Loucy (cell line): ENCODE measurements at regions not wholly inside any gene's neighbourhood (a gene's known extent, or its start where the extent isn't known, plus 50 kb on each side); places are given as distances from the start of the nearest gene placed in this dataset.

Experiments used
- H2AFZ ChIP-seq: fragments of 200-600 bp; sonication (generic); 2 replicates; pipeline ENCODE4 v1.6.0; 2016; ENCODE audit warnings: antibody characterized with exemption, mild to moderate bottlenecking, low read length, moderate library complexity
- H3F3A ChIP-seq: fragments of 200-600 bp; 2 replicates; pipeline ENCODE4 v1.6.0; 2016; ENCODE audit warnings: antibody characterized with exemption, low read depth, mild to moderate bottlenecking
- H3K27me3 ChIP-seq: fragments of 200-600 bp; sonication (generic); 2 replicates; pipeline ENCODE4 v1.6.1; 2014; ENCODE audit warnings: low read length, mild to moderate bottlenecking; ENCODE audit not compliant: insufficient read depth, poor library complexity, severe bottlenecking
- H3K36me3 ChIP-seq: fragments of 200-600 bp; sonication (generic); 2 replicates; pipeline ENCODE4 v1.6.1; 2016; ENCODE audit warnings: low read length; ENCODE audit not compliant: insufficient read depth
- H3K4me1 ChIP-seq: fragments of 200-600 bp; sonication (generic); 2 replicates; pipeline ENCODE4 v1.5.1; 2014; ENCODE audit warnings: low read length, mild to moderate bottlenecking; ENCODE audit not compliant: insufficient read depth, poor library complexity, severe bottlenecking
- H3K4me2 ChIP-seq: fragments of 200-600 bp; sonication (generic); 2 replicates; pipeline ENCODE4 v1.6.0; 2014; ENCODE audit warnings: antibody characterized with exemption, low read length, low read depth, mild to moderate bottlenecking; ENCODE audit not compliant: poor library complexity, severe bottlenecking
- H3K4me3 ChIP-seq: fragments of 200-600 bp; sonication (generic); 2 replicates; pipeline ENCODE4 v1.5.1; 2014; ENCODE audit warnings: low read length, mild to moderate bottlenecking, mixed read lengths; ENCODE audit not compliant: poor library complexity, severe bottlenecking
- H3K79me2 ChIP-seq: fragments of 200-600 bp; sonication (generic); 2 replicates; pipeline ENCODE4 v1.6.1; 2014; ENCODE audit warnings: low read length; ENCODE audit not compliant: insufficient read depth
- H3K9ac ChIP-seq: fragments of 200-600 bp; sonication (generic); 2 replicates; pipeline ENCODE4 v1.6.0; 2014; ENCODE audit warnings: mild to moderate bottlenecking, low read depth, low read length, moderate library complexity; ENCODE audit not compliant: poor library complexity, severe bottlenecking
- H3K9me2 ChIP-seq: fragments of 200-600 bp; sonication (generic); replicated peaks from 2 replicates; pipeline ENCODE4 v1.6.1; 2016; ENCODE audit warnings: low read depth, low read length, mixed read lengths
- H3K9me3 ChIP-seq: fragments of 200-600 bp; sonication (generic); 2 replicates; pipeline ENCODE4 v1.6.1; 2014; ENCODE audit warnings: mild to moderate bottlenecking, antibody characterized with exemption, low read length, low read depth; ENCODE audit not compliant: insufficient read depth
- H4K20me1 ChIP-seq: fragments of 200-600 bp; sonication (generic); 2 replicates; pipeline ENCODE4 v1.6.0; 2014; ENCODE audit warnings: antibody characterized with exemption, low read length, mild to moderate bottlenecking; ENCODE audit not compliant: insufficient read depth, poor library complexity, severe bottlenecking
- CTCF ChIP-seq: fragments of 200-600 bp; sonication (generic); conservative IDR thresholded peaks from 2 replicates; pipeline ENCODE4 v1.5.1; 2014; ENCODE audit warnings: mild to moderate bottlenecking, antibody characterized with exemption, low read length
- EZH2phosphoT487 ChIP-seq: fragments of 200-600 bp; IDR thresholded peaks from 2 replicates; pipeline ENCODE4 v1.6.1; 2018; ENCODE audit warnings: antibody characterized with exemption, mild to moderate bottlenecking, moderate library complexity, borderline replicate concordance

- no peaks in the 10 kb centered on the region for H3K27me3 ChIP-seq
- no peak overlapping the region for H2AFZ ChIP-seq
- H3K9me2 ChIP-seq = no peaks in the 10 kb centered on the region
- H3F3A ChIP-seq = no peaks in the 10 kb centered on the region
- no peaks in the 10 kb centered on the region for H3K36me3 ChIP-seq
- H3K4me1 ChIP-seq = no peaks in the 10 kb centered on the region
- no peaks in the 10 kb centered on the region for H3K79me2 ChIP-seq
- no peak overlapping the region for H3K9ac ChIP-seq
- H3K4me3 ChIP-seq = no peak overlapping the region
- H3K4me2 ChIP-seq = no peak overlapping the region
- TF ChIP-seq CTCF (no peak), EZH2phosphoT487 (no peak)
- no peaks in the 10 kb centered on the region for H4K20me1 ChIP-seq
- H3K9me3 ChIP-seq = no peaks in the 10 kb centered on the region
Measured at GRCh38 chr7:126177782-126178181, 1075.0 kb downstream of the GRM8 start.

- Histone ChIP-seq H3K79me2 (no peaks in the 10 kb centered on the region), H3K4me2 (no peak overlapping the region), H3K9me3 (no peaks in the 10 kb centered on the region), H3K27me3 (no peaks in the 10 kb centered on the region), H3K36me3 (no peaks in the 10 kb centered on the region), H3K4me3 (no peak overlapping the region), H4K20me1 (no peaks in the 10 kb centered on the region), H3K9ac (no peak overlapping the region), H3K9me2 (no peaks in the 10 kb centered on the region), H3F3A (no peaks in the 10 kb centered on the region), H2AFZ (no peak overlapping the region), H3K4me1 (no peaks in the 10 kb centered on the region)
- TF ChIP-seq CTCF = no peak
- no peak for TF ChIP-seq EZH2phosphoT487
Measured at GRCh38 chr7:126166645-126167044, 1086.1 kb downstream of the GRM8 start.

GRCh38 chr7:126163647-126164046, 1089.1 kb downstream of the GRM8 start:
- Histone ChIP-seq H3K9me2 (no peaks in the 10 kb centered on the region), H3K4me2 (no peak overlapping the region), H4K20me1 (no peaks in the 10 kb centered on the region), H2AFZ (no peak overlapping the region), H3K4me1 (no peaks in the 10 kb centered on the region), H3K36me3 (no peaks in the 10 kb centered on the region), H3K27me3 (no peaks in the 10 kb centered on the region), H3K79me2 (no peaks in the 10 kb centered on the region), H3K4me3 (no peak overlapping the region), H3F3A (no peaks in the 10 kb centered on the region), H3K9me3 (no peaks in the 10 kb centered on the region), H3K9ac (no peak overlapping the region)
- TF ChIP-seq EZH2phosphoT487 = no peak
- no peak for TF ChIP-seq CTCF
